DMS53 treated with DMSO at 0.1 percent for 48 hours (cell line): ENCODE measurements at regions not wholly inside any gene's neighbourhood (a gene's known extent, or its start where the extent isn't known, plus 50 kb on each side); places are given as distances from the start of the nearest gene placed in this dataset.
"Not testable (repeated sequence)": the region's sequence is repeated elsewhere in the genome, so short reads cannot be mapped to it uniquely, and the experiment has no call there.

Experiments
- DNase-seq: peaks from one replicate; lab custom pipeline; 2025; ENCODE audit not compliant: unreplicated experiment; lab: John Stamatoyannopoulos, UW

DNA sequence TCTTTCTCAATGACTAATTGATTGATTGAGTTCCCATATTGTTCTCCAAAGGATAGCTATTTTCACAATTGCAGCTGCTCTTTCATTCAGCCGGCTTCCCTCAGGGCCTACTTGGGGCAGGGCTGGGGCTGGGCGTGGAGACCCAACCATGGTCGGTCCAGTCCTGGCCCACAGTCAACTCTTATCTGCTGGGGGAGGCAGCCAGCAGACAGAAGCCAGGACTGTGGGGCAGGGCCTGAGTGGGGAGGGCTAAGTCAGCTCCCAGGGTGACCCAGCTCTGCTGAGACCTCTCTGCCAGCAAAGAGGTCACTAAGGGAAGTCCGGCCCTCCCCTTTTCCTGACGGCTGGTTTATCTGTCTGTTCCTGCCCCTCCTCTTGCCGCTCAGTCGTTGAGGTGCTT is 735.2 kb downstream of the TBC1D22A start:
- DNase-seq: no peak

DNA sequence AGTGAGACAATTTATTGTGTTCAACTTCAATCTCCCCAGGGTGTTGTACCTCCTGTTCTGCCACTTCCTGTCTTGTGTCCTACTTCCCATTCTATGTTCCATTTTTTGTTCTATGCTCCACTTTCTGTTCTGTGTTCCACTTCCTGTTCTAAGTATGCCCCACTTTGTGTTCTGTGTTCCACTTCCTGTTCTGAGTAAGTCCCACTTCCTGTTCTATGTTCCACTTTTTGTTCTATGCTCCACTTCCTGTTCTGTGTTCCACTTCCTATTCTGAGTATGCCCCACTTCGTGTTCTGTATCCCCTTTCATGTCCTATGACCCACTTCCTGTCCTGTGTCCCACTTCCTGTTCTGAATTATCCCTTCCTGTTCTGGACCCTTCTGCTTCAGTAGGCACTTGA is 732.7 kb downstream of the TBC1D22A start:
- DNase-seq: no peak

DNA sequence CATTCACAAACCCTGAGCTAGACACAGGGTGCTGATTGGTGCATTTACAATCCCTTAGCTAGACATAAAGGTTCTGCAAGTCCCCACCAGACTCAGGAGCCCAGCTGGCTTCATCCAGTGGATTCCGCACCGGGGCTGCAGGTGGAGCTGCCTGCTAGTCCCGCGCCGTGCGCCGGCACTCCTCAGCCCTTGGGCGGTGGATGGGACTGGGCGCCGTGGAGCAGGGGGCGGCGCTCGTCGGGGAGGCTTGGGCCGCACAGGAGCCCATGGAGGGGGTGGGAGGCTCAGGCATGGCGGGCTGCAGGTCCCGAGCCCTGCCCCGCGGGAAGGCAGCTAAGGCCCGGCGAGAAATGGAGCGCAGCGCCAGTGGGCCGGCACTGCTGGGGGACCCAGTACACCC is 725.7 kb downstream of the TBC1D22A start:
- not testable (repeated sequence) for DNase-seq

DNA sequence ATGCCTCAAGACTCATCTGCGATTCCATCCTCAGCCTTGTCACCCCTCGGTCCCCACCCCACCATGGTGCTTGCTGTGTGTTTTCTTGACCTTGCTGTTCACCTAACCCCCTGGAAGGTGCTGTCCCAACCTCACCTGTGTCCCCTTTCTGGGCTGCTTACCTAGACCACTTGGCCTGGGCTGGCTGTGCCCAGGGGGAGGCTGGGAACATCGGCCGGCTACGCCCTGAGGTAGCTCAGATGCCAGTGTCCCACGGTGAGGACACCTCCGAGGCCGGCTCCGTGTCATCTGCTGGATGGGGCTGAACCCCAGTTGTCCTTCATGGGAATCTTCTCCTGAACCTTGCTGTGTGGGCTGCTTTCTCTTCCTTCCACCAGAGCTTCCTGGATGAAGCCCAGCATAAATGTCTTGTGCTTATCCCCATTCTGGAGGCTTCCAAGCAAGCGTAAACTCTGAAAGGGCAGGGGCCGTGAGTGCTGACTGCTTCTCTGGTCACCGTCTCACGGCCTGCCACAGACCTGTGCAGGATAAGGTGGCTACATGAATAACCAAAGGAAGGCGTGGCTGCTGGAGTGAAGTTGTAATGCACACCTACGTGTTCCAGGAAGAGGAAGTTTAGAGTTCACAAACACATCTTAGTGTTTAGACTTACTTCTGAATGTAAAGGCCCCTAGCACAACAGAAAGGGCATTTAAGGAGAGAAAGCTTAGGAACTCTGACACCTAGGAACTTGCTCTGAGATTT is 724.3 kb downstream of the TBC1D22A start:
- DNase-seq: no peak

DNA sequence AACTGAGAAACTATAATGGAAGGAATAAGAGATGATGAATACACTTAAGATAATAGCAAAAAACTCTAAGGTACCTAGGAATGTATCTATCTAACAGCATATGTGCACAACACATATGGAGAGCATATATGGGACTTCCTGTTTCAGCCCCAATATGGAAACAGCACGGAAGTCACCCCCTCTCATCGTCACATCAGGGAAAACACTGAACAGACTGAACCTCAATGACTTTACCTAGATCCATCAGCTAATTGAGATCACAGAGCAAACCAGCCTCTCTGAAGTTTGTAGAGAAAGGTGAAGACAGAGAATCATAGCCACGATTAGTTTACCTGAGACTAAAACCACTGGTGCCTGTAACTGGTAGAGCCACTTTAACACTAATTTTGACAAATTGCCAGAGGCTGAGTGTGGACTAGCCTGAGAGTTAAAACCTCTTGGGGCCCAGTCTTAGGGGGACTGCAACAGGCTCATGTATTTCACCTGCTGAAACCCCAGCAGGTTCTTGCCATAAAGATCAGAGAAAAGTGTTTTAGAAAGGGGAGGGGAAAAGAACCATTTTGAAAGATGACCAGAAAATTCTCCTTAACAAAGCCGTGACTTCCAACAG is 722.6 kb downstream of the TBC1D22A start:
- DNase-seq: no peak

DNA sequence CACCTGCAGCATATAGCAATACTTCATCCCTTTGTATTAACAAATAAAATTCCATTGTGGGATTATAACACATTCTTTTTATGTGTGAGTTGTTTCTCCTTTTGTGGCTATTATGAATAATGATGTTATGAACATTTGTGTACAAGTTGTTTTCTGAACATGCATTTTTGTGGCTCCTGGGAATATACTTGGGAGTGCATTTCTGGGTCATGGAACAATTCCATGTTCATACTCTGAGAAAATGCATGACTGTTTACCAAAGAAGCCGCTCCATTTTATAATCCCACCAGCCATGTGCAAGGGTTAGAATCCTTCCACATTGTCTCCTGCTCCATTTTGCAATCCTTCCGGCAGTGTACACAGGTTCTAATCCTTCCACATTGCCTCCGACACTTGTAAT is 713.8 kb downstream of the TBC1D22A start:
- DNase-seq: no peak

DNA sequence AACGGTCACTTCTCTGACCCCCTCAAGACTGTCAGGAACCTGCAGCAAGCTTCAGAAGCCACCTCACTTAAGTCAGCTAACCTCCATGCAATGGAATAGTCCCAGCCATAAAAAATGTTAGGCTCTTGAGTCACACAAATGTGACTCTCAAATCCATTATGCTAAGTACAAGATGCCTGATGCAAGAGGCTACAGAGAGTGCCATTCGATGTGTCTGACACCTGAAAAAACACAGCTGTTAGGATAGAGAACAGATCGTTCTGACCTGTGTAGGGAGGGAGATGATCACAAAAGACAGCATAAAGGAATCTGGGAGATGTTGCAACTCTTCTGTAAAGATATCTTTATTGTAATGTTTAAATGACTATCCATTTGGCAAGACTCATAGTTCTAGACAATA is 712.4 kb downstream of the TBC1D22A start:
- no peak for DNase-seq

DNA sequence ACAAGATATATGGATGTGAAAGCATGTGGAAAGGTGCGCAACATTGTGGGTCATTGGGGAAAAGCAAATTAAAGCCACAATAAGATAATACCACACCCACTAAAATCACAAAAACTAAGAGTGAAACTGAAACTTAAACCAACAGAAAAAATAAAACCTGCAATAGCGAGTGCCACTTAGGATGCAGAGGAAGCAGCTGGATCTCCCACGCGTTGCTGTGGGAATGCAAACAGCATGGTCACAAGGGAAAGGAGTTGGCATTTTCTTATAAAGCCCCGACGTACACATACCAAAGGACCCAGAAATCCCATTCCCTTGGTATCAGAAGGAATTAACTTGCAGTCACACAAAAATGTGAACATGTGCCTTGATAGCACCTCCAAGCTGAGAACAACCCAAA is 712.0 kb downstream of the TBC1D22A start:
- no peak for DNase-seq

DNA sequence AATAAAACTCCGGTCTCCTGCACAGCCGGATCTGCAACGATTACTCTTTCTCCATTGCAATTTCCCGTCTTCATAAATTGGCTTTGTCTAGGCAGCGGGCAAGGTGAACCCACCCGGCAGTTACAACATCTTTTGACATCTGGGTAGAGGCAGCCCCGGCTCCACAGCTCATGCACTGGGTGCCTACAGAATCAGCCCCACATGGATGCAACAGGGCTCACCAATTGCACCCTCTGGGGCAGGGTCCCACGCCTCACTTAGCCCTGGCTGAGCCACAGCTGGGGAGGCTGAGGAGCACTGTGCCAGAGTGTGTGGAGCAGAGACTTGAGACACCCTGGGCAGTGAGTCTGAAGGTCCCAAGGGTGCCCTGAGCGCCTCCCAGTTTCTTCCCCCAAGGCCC is 710.2 kb downstream of the TBC1D22A start:
- no peak for DNase-seq

DNA sequence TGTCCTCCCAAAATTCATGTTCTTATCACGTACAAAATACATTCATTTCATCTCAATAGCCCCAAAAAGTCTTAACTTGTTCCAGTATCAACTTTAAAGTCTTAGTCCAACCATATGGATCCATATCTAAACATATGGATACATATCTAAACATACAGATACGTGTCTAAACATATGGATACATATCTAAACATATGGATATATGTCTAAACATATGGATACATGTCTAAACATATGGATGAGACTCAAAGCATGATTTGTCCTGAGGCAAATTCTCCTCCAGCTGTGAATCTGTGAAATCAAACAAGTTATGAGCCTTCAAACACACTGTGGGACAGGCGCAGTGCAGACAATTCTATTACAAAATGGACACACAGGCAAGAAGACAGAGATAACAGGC is 709.0 kb downstream of the TBC1D22A start:
- DNase-seq: no peak

DNA sequence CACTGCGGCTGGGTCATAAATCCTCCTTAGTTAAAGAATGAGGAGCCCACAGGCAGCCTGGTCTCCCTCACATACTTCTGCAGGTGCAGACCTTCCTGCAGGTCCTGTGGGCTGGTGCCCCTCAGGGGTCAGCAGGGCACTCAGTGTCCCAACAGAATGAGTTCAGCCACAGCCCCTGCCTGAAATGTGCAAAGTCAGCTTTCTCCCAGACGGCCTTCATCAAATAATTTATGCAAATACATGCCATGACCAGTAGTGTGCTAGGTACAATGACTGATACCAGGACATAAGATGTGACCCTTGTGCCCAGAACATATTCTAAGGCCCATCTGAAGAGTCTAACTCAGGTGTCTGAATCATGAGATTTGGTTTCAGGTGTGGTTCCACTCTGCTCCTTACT is 703.4 kb downstream of the TBC1D22A start:
- no peak for DNase-seq

DNA sequence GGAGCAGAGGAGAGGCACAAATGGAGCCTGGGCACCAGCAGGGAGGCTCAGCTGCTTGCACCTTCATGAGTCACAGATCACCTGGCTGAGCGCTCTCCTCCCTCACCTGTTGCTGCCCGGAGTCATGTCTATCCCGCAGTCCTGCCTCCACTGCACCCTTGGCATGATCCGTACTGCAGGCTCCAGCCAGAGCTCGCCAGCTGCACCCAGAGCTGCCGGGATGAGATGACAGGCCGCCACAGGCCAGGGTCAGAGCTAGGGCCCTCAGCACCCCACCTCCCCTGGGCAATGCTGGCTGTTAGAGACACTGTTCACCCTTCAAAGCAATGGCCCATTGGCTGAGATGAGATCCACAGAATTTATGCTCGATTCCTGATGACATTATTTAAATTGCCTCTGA is 702.8 kb downstream of the TBC1D22A start:
- no peak for DNase-seq

DNA sequence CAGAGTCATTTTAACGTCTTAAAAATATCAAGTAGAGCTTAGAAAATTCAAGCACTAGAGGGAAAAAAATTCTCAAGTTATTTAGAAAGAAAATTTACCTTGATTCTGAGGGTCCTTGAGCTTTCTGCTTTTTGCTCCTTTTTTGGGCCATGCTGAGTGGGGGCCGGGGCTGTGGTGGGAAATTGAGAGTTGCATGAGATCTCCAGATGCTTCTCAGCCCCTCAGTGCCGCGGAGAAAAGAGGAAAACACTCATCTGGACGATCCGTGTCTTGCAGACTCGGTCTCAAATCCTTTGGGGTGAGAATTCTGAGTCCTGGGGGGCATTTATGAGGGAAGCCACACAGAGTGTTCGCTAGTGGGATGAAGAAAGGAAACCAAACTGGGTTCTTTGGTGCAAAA is 700.8 kb downstream of the TBC1D22A start:
- no peak for DNase-seq

DNA sequence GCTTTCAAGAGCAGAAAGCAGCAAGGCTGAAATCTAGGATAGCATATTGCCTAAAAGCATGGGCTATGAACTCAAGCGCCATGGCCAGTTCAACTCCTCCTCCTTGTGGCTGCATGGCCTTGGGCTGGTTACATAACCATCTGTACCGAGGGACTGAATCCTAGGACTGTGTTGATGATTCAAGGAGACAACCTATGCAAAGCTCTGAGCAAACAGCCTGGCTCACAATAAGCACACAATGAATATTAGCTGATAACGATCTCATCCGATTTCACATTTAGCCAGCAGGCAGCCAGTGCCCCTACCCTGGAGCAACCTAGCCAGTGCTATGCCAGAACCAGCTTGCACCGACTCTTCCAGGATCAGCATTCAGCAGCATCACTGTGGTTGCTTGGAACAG is 698.4 kb downstream of the TBC1D22A start:
- DNase-seq: no peak

DNA sequence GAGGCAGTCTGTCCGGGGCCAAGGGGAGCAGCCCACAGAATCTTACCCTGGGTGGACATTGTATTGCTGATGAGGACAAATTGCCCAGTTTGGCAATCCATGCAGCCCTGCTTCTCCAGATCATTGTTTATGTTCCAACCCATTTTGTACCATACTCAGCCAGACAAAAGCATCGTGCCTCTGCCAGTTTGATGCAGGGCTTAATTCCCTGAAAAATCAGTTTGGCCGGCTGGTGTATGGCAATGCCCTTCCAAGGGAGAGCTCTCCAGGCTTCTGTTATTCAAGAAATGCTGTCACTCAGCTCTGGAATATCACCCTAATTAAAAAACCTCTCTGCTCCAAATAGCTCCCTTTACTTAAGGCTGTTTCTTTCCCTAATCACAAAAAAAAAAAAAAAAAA is 697.7 kb downstream of the TBC1D22A start:
- no peak for DNase-seq

DNA sequence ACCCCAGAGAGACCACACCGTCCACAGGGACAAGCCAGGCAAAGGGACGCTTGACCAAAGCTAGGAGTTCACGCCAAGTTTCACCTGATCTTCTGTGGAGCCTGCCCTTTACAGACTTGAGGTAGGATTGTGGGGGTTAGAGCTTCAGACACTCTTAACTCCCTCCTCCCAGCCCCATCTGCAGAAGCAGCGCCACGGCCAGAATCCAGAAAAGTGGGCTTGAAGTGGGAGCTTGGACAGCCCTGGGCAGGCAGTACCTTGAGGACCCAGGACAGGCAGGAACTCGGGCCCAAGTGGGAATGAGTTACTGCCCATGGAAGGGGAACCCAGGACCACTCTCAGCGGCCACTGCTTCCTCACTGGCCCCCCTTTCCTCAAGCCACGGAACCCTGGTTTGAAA is 695.9 kb downstream of the TBC1D22A start:
- DNase-seq: no peak

DNA sequence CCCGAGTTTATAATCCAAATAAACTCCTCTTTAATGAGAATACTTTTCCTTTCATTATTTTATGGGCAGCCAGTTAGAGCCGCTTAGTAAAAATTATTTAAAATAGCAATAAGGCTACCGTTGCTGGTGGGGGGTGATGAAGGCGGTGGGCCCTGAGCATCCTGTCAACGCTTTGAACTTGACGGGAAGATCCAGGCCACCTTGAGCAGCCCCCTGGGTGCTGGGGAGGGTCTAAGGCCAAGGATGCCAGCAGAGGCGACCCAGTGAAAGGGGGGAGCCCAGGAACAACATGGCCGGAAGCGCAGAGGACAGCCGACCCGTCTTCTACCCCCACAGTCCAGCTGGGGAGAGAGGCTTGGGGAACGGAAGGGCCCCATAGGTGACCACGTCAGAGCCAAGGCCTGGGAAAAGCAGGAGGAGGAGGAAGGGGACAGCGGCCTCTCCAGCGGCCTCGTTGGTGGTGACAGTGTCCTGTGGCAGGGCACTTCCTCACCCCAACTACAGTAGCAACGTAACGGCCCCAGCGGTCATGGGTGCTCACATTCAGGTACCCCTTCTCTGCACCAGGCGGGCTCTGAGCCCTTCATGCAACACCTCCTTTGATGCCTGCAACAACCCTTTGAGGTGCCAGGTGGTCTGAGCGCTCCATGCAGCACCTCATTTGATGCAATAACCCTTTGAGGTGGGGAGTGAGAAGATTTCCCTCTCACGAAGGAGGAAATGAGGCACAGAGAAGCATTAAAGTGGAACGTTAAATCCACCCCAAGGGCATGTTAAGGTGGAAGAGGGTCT is 695.3 kb downstream of the TBC1D22A start:
- DNase-seq: no peak

DNA sequence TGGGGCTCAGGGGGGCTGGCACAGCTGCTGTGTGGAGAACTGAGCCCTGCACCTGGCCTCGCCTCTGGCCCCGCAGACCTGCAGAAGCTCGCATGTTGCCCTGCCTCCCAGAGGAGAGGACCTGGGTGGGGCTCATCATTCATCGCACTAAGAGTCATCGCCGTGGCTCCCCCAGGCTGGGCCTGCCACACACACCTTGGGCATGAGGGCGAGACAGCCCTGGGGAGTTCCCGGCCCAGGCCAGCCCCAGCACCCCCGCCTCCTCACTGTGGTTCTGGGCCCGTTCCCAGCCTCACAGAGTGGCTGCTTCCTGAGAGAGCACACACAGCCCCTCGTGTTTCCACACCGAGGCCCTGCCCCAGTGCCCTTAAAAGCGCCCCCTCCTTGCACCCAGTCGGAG is 694.6 kb downstream of the TBC1D22A start:
- no peak for DNase-seq

DNA sequence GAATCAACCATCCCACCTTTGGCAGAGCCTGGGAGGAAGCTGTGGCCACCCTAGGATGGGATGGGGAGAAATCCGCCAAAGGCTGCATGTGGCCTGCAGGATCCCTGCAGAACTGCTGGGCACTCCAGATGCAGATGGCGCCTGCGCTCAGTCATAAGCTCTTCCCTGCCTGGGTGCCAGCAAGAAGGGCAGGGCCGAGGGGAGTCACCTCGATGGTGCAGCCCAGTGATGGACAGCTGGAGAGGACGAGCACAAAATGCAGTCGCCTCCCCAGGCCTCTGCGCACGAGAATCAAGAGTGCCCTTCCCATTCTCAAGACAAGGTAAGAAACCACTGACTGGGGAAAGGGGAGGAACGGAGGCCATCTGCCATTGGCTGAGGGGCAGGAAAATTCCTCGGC is 693.6 kb downstream of the TBC1D22A start:
- DNase-seq: no peak

DNA sequence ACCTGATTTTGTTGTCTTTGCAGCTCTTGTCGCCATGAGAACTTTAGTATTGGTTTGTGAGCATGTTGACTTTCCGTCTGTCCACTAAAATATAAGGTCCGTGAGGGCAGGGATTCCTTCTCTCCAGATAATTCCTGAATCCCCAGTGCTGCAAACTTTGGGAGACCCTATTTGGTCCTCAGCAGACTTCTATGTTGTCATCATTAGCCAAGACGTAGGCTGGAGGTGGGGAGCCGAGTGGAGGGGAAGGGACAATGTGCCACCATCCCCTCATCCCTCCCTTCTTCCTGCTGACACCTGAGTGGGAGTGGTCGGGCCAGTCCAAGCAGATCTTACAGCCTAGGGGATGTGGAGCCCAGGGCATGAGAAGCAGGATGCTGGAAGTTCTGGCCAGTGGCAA is 690.6 kb downstream of the TBC1D22A start:
- no peak for DNase-seq

DNA sequence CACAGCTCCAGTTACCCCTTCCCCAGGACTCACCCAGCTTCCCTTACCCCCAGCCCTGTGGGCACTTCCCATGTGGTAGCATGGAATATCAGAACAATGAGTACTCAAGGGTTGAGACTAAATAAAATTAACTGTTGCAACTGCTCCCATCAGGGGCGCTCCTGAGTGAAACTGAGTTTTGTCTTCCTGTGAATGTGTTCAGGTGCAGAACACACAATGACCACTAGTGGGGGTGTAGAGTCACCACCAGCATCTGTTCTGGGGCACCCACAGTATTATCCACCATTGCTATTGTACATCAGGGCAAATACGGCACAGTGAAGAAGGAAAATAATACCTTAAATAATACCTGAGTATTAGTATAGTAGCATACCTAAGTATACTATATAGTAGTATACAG is 689.7 kb downstream of the TBC1D22A start:
- no peak for DNase-seq

DNA sequence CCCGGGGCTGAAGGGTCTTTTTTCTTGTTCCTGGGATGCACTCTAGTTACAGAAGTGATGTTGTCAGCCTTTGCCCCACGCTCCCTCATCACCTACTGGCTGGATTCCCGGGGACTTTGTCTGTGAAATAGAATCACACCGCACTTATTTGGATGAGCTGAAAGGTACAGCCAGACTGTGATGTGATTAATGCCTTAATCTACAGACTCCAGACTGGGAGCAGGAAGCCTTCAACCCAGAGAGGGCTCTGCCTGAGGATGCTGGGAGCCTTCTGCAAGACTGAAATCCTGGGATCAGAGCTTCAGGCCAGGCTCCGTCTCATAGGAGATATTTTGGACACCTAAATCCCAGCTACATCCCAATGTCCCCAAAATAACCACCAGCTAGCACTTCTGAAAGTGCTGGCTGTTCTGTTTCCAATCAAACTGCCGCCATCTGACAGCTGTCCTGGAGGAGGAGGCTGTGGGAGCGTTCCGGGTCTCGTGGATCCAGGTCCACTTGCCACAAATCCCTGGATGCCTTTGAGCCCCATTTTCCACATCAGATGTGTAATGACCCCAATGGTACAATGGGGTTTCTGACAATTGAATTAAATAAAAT is 688.5 kb downstream of the TBC1D22A start:
- DNase-seq: no peak
